K562 (cell line): ENCODE measurements at regions not wholly inside any gene's neighbourhood (a gene's known extent, or its start where the extent isn't known, plus 50 kb on each side); places are given as distances from the start of the nearest gene placed in this dataset.

ENCODE experiments used
- CLOCK ChIP-seq: fragments of 250-450 bp; sonication (Bioruptor Pico); IDR thresholded peaks from 2 replicates; pipeline ENCODE4 v1.4.0; 2020; ENCODE audit warnings: mild to moderate bottlenecking, moderate library complexity, borderline replicate concordance
- CSDE1 ChIP-seq, 2 experiments: fragments of 450-650 bp; IDR thresholded peaks; 2 replicates each; pipeline ENCODE4 v1.6.1; 2016; ENCODE audit warnings: mild to moderate bottlenecking in 1 of 2
- DNMT1 ChIP-seq: fragments of 450-650 bp; IDR thresholded peaks from 2 replicates; pipeline ENCODE4 v1.6.1; 2016; ENCODE audit warnings: antibody characterized with exemption, mild to moderate bottlenecking
- HINFP ChIP-seq: fragments of 450-650 bp; conservative IDR thresholded peaks from 2 replicates; pipeline ENCODE4 v1.6.1; 2016; ENCODE audit warnings: missing genetic modification characterization, low read depth, mild to moderate bottlenecking, control low read depth, missing compliant biosample characterization
- NCOA2 ChIP-seq, 2 experiments: fragments of 450-650 bp; IDR thresholded peaks; 2 replicates each; pipeline ENCODE4 v1.6.1; 2018; ENCODE audit warnings: mild to moderate bottlenecking in 2 of 2, moderate library complexity in 1 of 2; ENCODE audit not compliant: partially characterized antibody in 2 of 2
- STAT5B ChIP-seq: fragments of 250-450 bp; sonication (Bioruptor Pico); IDR thresholded peaks from 2 replicates; pipeline ENCODE4 v1.8.0; 2021; ENCODE audit warnings: mild to moderate bottlenecking, inconsistent platforms
- ZNF124 ChIP-seq: sonication (generic); formaldehyde crosslinking; IDR thresholded peaks from 2 replicates; pipeline ENCODE4 v1.8.1; 2022; ENCODE audit warnings: missing genetic modification reagents
- ZNF24 ChIP-seq: fragments of 450-650 bp; IDR thresholded peaks from 2 replicates; pipeline ENCODE4 v1.6.1; 2016

GRCh38 chr3:13712682-13713180, 163.8 kb downstream of the FBLN2 start (continued):
- TF ChIP-seq CLOCK (no peak), NCOA2 (IDR thresholded peaks at IDR 0.05; ENCODE audit: partially characterized antibody in 2 of 2) (no peak), CSDE1 (IDR thresholded peaks at IDR 0.05) (no peak), HINFP (tag) (no peak), DNMT1 (no peak), ZNF24 (no peak), STAT5B (CRISPR knock-in tag) (no peak), ZNF124 (CRISPR knock-in tag) (no peak)
